AG04449 (cell line): ENCODE measurements at regions not wholly inside any gene's neighbourhood (a gene's known extent, or its start where the extent isn't known, plus 50 kb on each side); places are given as distances from the start of the nearest gene placed in this dataset.

Source experiments
- CTCF ChIA-PET: fragments of 350-600 bp; formaldehyde crosslinking; extraction: SDS; loops from one replicate; lab custom pipeline; 2021; ENCODE audit warnings: antibody characterized with exemption; lab: Yijun Ruan, JAX
- POLR2A ChIA-PET: fragments of 400-600, 350-600 bp; formaldehyde crosslinking; extraction: SDS; loops from one replicate; lab custom pipeline; 2020; ENCODE audit warnings: antibody characterized with exemption, inconsistent platforms; lab: Yijun Ruan, JAX
- DNase-seq: peaks from one replicate; pipeline ENCODE4 v3.0.0-alpha.2; 2010; ENCODE audit warnings: low read depth, low spot score
- H3K4me3 ChIP-seq: 2 replicates; pipeline ENCODE4 v1.5.1; 2011; ENCODE audit warnings: low read depth, mild to moderate bottlenecking, control low read depth, low read length
- CTCF ChIP-seq: IDR thresholded peaks from one replicate; pipeline ENCODE4 v1.5.1; 2011; ENCODE audit warnings: mild to moderate bottlenecking, moderate library complexity, low read length, control low read depth, inconsistent platforms; ENCODE audit not compliant: insufficient read depth; ENCODE audit errors: missing control alignments

GRCh38 chr3:43870120-43870519 is 179.4 kb downstream of the ABHD5 start:
- ChIA-PET POLR2A (interaction anchor here (0.9 kb wide), 1 partner anchor 14 kb away, joined by 3 read pairs; no protein-coding TSS in a partner anchor), CTCF (interaction anchor here (1.1 to 11.8 kb wide), 4 partner anchors 9 to 104 kb away, joined by 3 to 155 read pairs (median 6); no protein-coding TSS in a partner anchor)
- no peak for DNase-seq
- no peak for TF ChIP-seq CTCF
- no peak overlapping the region for H3K4me3 ChIP-seq

- TF ChIP-seq CTCF, result no peak
- ChIA-PET POLR2A (interaction anchor here (0.9 kb wide), 1 partner anchor 15 kb away, joined by 3 read pairs; no protein-coding TSS in a partner anchor), CTCF (interaction anchor here (1.1 to 11.8 kb wide), 5 partner anchors 10 to 104 kb away, joined by 3 to 155 read pairs (median 7); no protein-coding TSS in a partner anchor)
- no peak overlapping the region for H3K4me3 ChIP-seq
- DNase-seq, result no peak
Observed at GRCh38 chr3:43870844-43871626, 180.3 kb downstream of the ABHD5 start.

GRCh38 chr3:43871627-43872245 is 181.0 kb downstream of the ABHD5 start:
- no peak for DNase-seq
- ChIA-PET POLR2A (interaction anchor here (2.0 kb wide), 1 partner anchor 19 kb away, joined by 6 read pairs; no protein-coding TSS in a partner anchor), CTCF (interaction anchor here (1.1 to 11.8 kb wide), 3 partner anchors 17 to 105 kb away, joined by 4 to 155 read pairs (median 7); no protein-coding TSS in a partner anchor)
- no peak for TF ChIP-seq CTCF
- H3K4me3 ChIP-seq, result no peak overlapping the region

GRCh38 chr3:43872301-43872700 is 181.6 kb downstream of the ABHD5 start:
- POLR2A ChIA-PET, result interaction anchor here (2.0 kb wide), 1 partner anchor 20 kb away, joined by 6 read pairs; no protein-coding TSS in a partner anchor
- TF ChIP-seq CTCF, result no peak
- CTCF ChIA-PET, result interaction anchor here (1.0 to 11.8 kb wide), 4 partner anchors 18 to 106 kb away, joined by 3 to 155 read pairs (median 6); no protein-coding TSS in a partner anchor
- DNase-seq, result peak; percentile 85
- peak overlapping the region; percentile 4; the same call in 1 of the 2 replicates for H3K4me3 ChIP-seq

GRCh38 chr3:43872901-43873300 is 182.2 kb downstream of the ABHD5 start:
- no peak for DNase-seq
- CTCF ChIA-PET, result interaction anchor here (1.0 to 11.8 kb wide), 2 partner anchors 18 to 104 kb away, joined by 3 to 155 read pairs; no protein-coding TSS in a partner anchor
- no peak overlapping the region for H3K4me3 ChIP-seq
- TF ChIP-seq CTCF, result no peak
- POLR2A ChIA-PET, result interaction anchor here (0.6 to 2.0 kb wide), 2 partner anchors 21 to 25 kb away, joined by 3 to 6 read pairs; no protein-coding TSS in a partner anchor
